IPS-NIHi7 (cell line): ENCODE measurements at regions not wholly inside any gene's neighbourhood (a gene's known extent, or its start where the extent isn't known, plus 50 kb on each side); places are given as distances from the start of the nearest gene placed in this dataset.
A peak's percentile ranks its signal among the peaks of the same experiment; 100 is the strongest.
"Not testable (repeated sequence)": the region's sequence is repeated elsewhere in the genome, so short reads cannot be mapped to it uniquely, and the experiment has no call there.

Experiments
- DNase-seq: peaks from one replicate; pipeline ENCODE4 v3.0.0; 2012; ENCODE audit warnings: mixed read lengths; ENCODE audit errors: extremely low spot score

- DNase-seq = not testable (repeated sequence)
Observed at GRCh38 chr1:161454865-161455707, 50.2 kb upstream of the FCGR2A start.

GRCh38 chr1:161453950-161454864, 51.0 kb upstream of the FCGR2A start:
- not testable (repeated sequence) for DNase-seq

- not testable (repeated sequence) for DNase-seq
Observed at GRCh38 chr1:161451698-161452348, 53.4 kb upstream of the FCGR2A start.

- not testable (repeated sequence) for DNase-seq
Observed at GRCh38 chr1:161447760-161448332, 57.4 kb upstream of the FCGR2A start.

GRCh38 chr1:161447040-161447759, 58.1 kb upstream of the FCGR2A start:
- not testable (repeated sequence) for DNase-seq

GRCh38 chr1:161444725-161445124, 60.5 kb upstream of the FCGR2A start:
- DNase-seq = not testable (repeated sequence)

GRCh38 chr1:161444255-161444654, 61.0 kb upstream of the FCGR2A start:
- DNase-seq = not testable (repeated sequence)

GRCh38 chr1:161440312-161440894, 64.9 kb upstream of the FCGR2A start:
- DNase-seq = peak; percentile 79

- peak; percentile 20 for DNase-seq
Observed at GRCh38 chr1:161439280-161440232, 65.7 kb upstream of the FCGR2A start.

GRCh38 chr1:161433191-161433590, 65.5 kb upstream of the CFAP126 start:
- DNase-seq = not testable (repeated sequence)

GRCh38 chr1:161432091-161432490, 64.4 kb upstream of the CFAP126 start:
- no peak for DNase-seq

GRCh38 chr1:161427733-161428516, 60.2 kb upstream of the CFAP126 start:
- DNase-seq = peak; percentile 40

- DNase-seq = not testable (repeated sequence)
Observed at GRCh38 chr1:161422914-161423313, 55.2 kb upstream of the CFAP126 start.

- DNase-seq = no peak
Observed at GRCh38 chr1:161421456-161421855, 53.8 kb upstream of the CFAP126 start.

- peak; percentile 58 for DNase-seq
Observed at GRCh38 chr1:161420763-161421455, 53.2 kb upstream of the CFAP126 start.

- not testable (repeated sequence) for DNase-seq
Observed at GRCh38 chr1:161417536-161417935, 49.9 kb upstream of the CFAP126 start.
